RWPE2 (cell line): ENCODE measurements at regions not wholly inside any gene's neighbourhood (a gene's known extent, or its start where the extent isn't known, plus 50 kb on each side); places are given as distances from the start of the nearest gene placed in this dataset.

Experiments
- ATAC-seq: fragments of 200-7000 bp; cut with Tn5 transposase; 3 replicates; pipeline ENCODE4 v1.9.1; 2021; ENCODE audit warnings: low read depth
- DNase-seq: peaks from one replicate; pipeline ENCODE4 v3.0.0-alpha.2; 2020; ENCODE audit warnings: low spot score
- H3K27ac ChIP-seq: fragments of 450-650 bp; 2 replicates; pipeline ENCODE4 v1.5.1; 2017; ENCODE audit warnings: mild to moderate bottlenecking; ENCODE audit not compliant: poor library complexity, severe bottlenecking
- H3K27me3 ChIP-seq: fragments of 250-450 bp; sonication (Bioruptor Pico); 2 replicates; pipeline ENCODE4 v1.5.1; 2021; ENCODE audit warnings: mild to moderate bottlenecking, moderate library complexity; ENCODE audit not compliant: insufficient read depth, poor library complexity, severe bottlenecking
- H3K36me3 ChIP-seq: fragments of 250-450 bp; sonication (Bioruptor Pico); 2 replicates; pipeline ENCODE4 v1.5.1; 2020; ENCODE audit warnings: low read depth, mild to moderate bottlenecking, moderate library complexity
- H3K4me1 ChIP-seq: fragments of 250-450 bp; sonication (Bioruptor Pico); 2 replicates; pipeline ENCODE4 v1.5.1; 2021; ENCODE audit warnings: mild to moderate bottlenecking, moderate library complexity; ENCODE audit not compliant: insufficient read depth, poor library complexity, severe bottlenecking
- H3K4me3 ChIP-seq: fragments of 250-450 bp; sonication (Bioruptor Pico); 2 replicates; pipeline ENCODE4 v1.5.1; 2021; ENCODE audit warnings: mild to moderate bottlenecking, moderate library complexity; ENCODE audit not compliant: severe bottlenecking
- H3K9me3 ChIP-seq: fragments of 250-450 bp; sonication (Bioruptor Pico); 2 replicates; pipeline ENCODE4 v1.5.1; 2021; ENCODE audit warnings: mild to moderate bottlenecking, moderate library complexity; ENCODE audit not compliant: severe bottlenecking
- CTCF ChIP-seq: fragments of 450-650 bp; IDR thresholded peaks from one replicate; pipeline ENCODE4 v1.5.1; 2017; ENCODE audit warnings: mild to moderate bottlenecking, moderate library complexity; ENCODE audit not compliant: poor library complexity, severe bottlenecking

GRCh38 chr9:32837551-32838058, 54.3 kb downstream of the TMEM215 start:
- Histone ChIP-seq H3K27me3 (peaks cover 10% of the 10 kb centered on the region), H3K36me3 (no peaks in the 10 kb centered on the region), H3K4me1 (no peaks in the 10 kb centered on the region), H3K27ac (no peak overlapping the region), H3K9me3 (no peaks in the 10 kb centered on the region), H3K4me3 (no peak overlapping the region)
- DNase-seq, result no peak
- TF ChIP-seq CTCF, result no peak
- ATAC-seq, result no peak

- Histone ChIP-seq H3K4me3 (no peak overlapping the region), H3K27me3 (peaks cover 2% of the 10 kb centered on the region), H3K27ac (no peak overlapping the region), H3K36me3 (no peaks in the 10 kb centered on the region), H3K4me1 (no peaks in the 10 kb centered on the region), H3K9me3 (no peaks in the 10 kb centered on the region)
- no peak for ATAC-seq
- TF ChIP-seq CTCF, result no peak
- DNase-seq, result no peak
These were observed 55.9 kb downstream of the TMEM215 start for GRCh38 chr9:32839013-32839885.

GRCh38 chr9:32841314-32841713, 58.0 kb downstream of the TMEM215 start:
- no peaks in the 10 kb centered on the region for H3K27me3 ChIP-seq
- no peaks in the 10 kb centered on the region for H3K4me1 ChIP-seq
- H3K4me3 ChIP-seq, result no peak overlapping the region
- no peak for DNase-seq
- no peak overlapping the region for H3K27ac ChIP-seq
- TF ChIP-seq CTCF, result no peak
- no peaks in the 10 kb centered on the region for H3K36me3 ChIP-seq
- H3K9me3 ChIP-seq, result no peaks in the 10 kb centered on the region
- no peak for ATAC-seq

- TF ChIP-seq CTCF, result no peak
- Histone ChIP-seq H3K27ac (no peak overlapping the region), H3K9me3 (no peaks in the 10 kb centered on the region), H3K4me3 (no peak overlapping the region), H3K4me1 (no peaks in the 10 kb centered on the region), H3K36me3 (no peaks in the 10 kb centered on the region), H3K27me3 (no peaks in the 10 kb centered on the region)
- DNase-seq (no peak), ATAC-seq (no peak)
These were observed 60.0 kb downstream of the TMEM215 start for GRCh38 chr9:32843295-32843694.

- Histone ChIP-seq H3K4me1 (no peaks in the 10 kb centered on the region), H3K27ac (no peak overlapping the region), H3K4me3 (no peak overlapping the region), H3K27me3 (no peaks in the 10 kb centered on the region), H3K9me3 (no peaks in the 10 kb centered on the region), H3K36me3 (no peaks in the 10 kb centered on the region)
- no peak for TF ChIP-seq CTCF
- ATAC-seq (no peak), DNase-seq (no peak)
These were observed 60.9 kb downstream of the TMEM215 start for GRCh38 chr9:32844259-32844658.
